GM23338 (cell line): ENCODE measurements at regions not wholly inside any gene's neighbourhood (a gene's known extent, or its start where the extent isn't known, plus 50 kb on each side); places are given as distances from the start of the nearest gene placed in this dataset.

Source experiments
- ATAC-seq: fragments of 200-7000 bp; cut with Tn5 transposase; 3 replicates; pipeline ENCODE4 v1.9.1; 2020
- DNase-seq: peaks from one replicate; pipeline ENCODE4 v3.0.0-alpha.2; 2015; ENCODE audit warnings: low spot score
- H2AFZ ChIP-seq: fragments of 200-600 bp; sonication (generic); 2 replicates; pipeline ENCODE4 v1.8.0; 2016; ENCODE audit warnings: antibody characterized with exemption, mild to moderate bottlenecking, moderate library complexity
- H3F3A ChIP-seq: fragments of 200-600 bp; sonication (generic); replicated peaks from 2 replicates; pipeline ENCODE4 v1.8.0; 2017; ENCODE audit warnings: antibody characterized with exemption, mixed run types, low read depth
- H3K27ac ChIP-seq: fragments of 200-600 bp; sonication (generic); 2 replicates; pipeline ENCODE4 v1.6.1; 2016; ENCODE audit warnings: low read depth
- H3K27me3 ChIP-seq: fragments of 200-600 bp; sonication (generic); 2 replicates; pipeline ENCODE4 v1.8.0; 2016; ENCODE audit warnings: mild to moderate bottlenecking, mixed run types, moderate library complexity; ENCODE audit not compliant: insufficient read depth
- H3K36me3 ChIP-seq: fragments of 200-600 bp; sonication (generic); 2 replicates; pipeline ENCODE4 v1.8.0; 2016; ENCODE audit warnings: mild to moderate bottlenecking; ENCODE audit not compliant: insufficient read depth
- H3K4me1 ChIP-seq: fragments of 200-600 bp; sonication (generic); 2 replicates; pipeline ENCODE4 v1.8.0; 2016; ENCODE audit warnings: mild to moderate bottlenecking, moderate library complexity; ENCODE audit not compliant: insufficient read depth
- H3K4me2 ChIP-seq: fragments of 200-600 bp; sonication (generic); 2 replicates; pipeline ENCODE4 v1.7.1; 2017; ENCODE audit warnings: mixed run types
- H3K4me3 ChIP-seq: fragments of 200-600 bp; sonication (generic); 2 replicates; pipeline ENCODE4 v1.6.1; 2016; ENCODE audit warnings: mixed run types
- H3K79me2 ChIP-seq: fragments of 200-600 bp; sonication (generic); replicated peaks from 2 replicates; pipeline ENCODE4 v1.8.0; 2017; ENCODE audit warnings: mild to moderate bottlenecking; ENCODE audit not compliant: insufficient read depth
- H3K9me2 ChIP-seq: fragments of 200-600 bp; sonication (generic); 2 replicates; pipeline ENCODE4 v1.8.0; 2017; ENCODE audit not compliant: insufficient read depth
- H4K20me1 ChIP-seq: fragments of 200-600 bp; sonication (generic); replicated peaks from 2 replicates; pipeline ENCODE4 v1.8.0; 2017; ENCODE audit warnings: mild to moderate bottlenecking; ENCODE audit not compliant: insufficient read depth
- H3K27ac Mint-ChIP-seq: 2 replicates; pipeline ENCODE4 v1.8.0; 2020; ENCODE audit warnings: inconsistent platforms, mild to moderate bottlenecking, moderate library complexity, mixed read lengths
- H3K27me3 Mint-ChIP-seq: 3 replicates; pipeline ENCODE4 v1.8.0; 2022; ENCODE audit warnings: low read depth, mild to moderate bottlenecking, moderate library complexity, mixed read lengths, inconsistent platforms; ENCODE audit not compliant: insufficient read depth, poor library complexity
- H3K36me3 Mint-ChIP-seq: 3 replicates; pipeline ENCODE4 v1.8.0; 2021; ENCODE audit warnings: low read depth, mild to moderate bottlenecking, inconsistent platforms, moderate library complexity, mixed read lengths
- H3K4me1 Mint-ChIP-seq: 3 replicates; pipeline ENCODE4 v1.8.0; 2020; ENCODE audit warnings: mild to moderate bottlenecking, inconsistent platforms, mixed read lengths
- H3K4me3 Mint-ChIP-seq: 3 replicates; pipeline ENCODE4 v1.8.0; 2021; ENCODE audit warnings: moderate library complexity, mild to moderate bottlenecking, inconsistent platforms, mixed read lengths
- H3K9me3 Mint-ChIP-seq: 3 replicates; pipeline ENCODE4 v1.8.0; 2020; ENCODE audit warnings: moderate library complexity, mild to moderate bottlenecking, inconsistent platforms, mixed read lengths
- CREB1 ChIP-seq: fragments of 250-450 bp; sonication (Bioruptor Pico); IDR thresholded peaks from 2 replicates; pipeline ENCODE4 v1.5.0; 2020; ENCODE audit warnings: low read depth, mild to moderate bottlenecking, moderate library complexity
- JUNB ChIP-seq: IDR thresholded peaks from one replicate; pipeline ENCODE4 v1.6.1; 2016; ENCODE audit warnings: antibody characterized with exemption; ENCODE audit not compliant: unreplicated experiment
- NANOG ChIP-seq: IDR thresholded peaks from 2 replicates; pipeline ENCODE4 v1.6.1; 2016; ENCODE audit warnings: antibody characterized with exemption, borderline replicate concordance
- POLR2AphosphoS5 ChIP-seq: IDR thresholded peaks from 2 replicates; pipeline ENCODE4 v1.6.1; 2016; ENCODE audit warnings: antibody characterized with exemption, low read depth
- ZNF462 ChIP-seq: fragments of 250-450 bp; sonication (Bioruptor Pico); IDR thresholded peaks from 2 replicates; pipeline ENCODE4 v1.5.0; 2020; ENCODE audit warnings: mild to moderate bottlenecking, moderate library complexity
- TF ChIP-seq, protein P1 (sequence below): IDR thresholded peaks from one replicate; pipeline ENCODE4 v1.6.1; 2018; ENCODE audit warnings: antibody characterized with exemption; ENCODE audit not compliant: unreplicated experiment

GRCh38 chr12:87608321-87608720 is 420.9 kb downstream of the C12orf50 start (continued):
- no peak for TF ChIP-seq POLR2AphosphoS5

- H3K27me3 Mint-ChIP-seq, result no peaks in the 10 kb centered on the region
- Histone ChIP-seq H3K4me3 (no peak overlapping the region), H3K27me3 (no peaks in the 10 kb centered on the region), H4K20me1 (no peaks in the 10 kb centered on the region), H2AFZ (no peak overlapping the region), H3K36me3 (no peaks in the 10 kb centered on the region), H3K9me2 (peaks cover 4% of the 10 kb centered on the region; the same call in 1 of the 2 replicates), H3K4me2 (no peak overlapping the region), H3K27ac (no peak overlapping the region), H3K79me2 (no peaks in the 10 kb centered on the region), H3F3A (no peaks in the 10 kb centered on the region), H3K4me1 (peaks cover under 1% of the 10 kb centered on the region)
- no peak overlapping the region for H3K4me3 Mint-ChIP-seq
- TF ChIP-seq NANOG (no peak), CREB1 (CRISPR knock-in tag) (no peak), JUNB (no peak)
- peaks cover 3% of the 10 kb centered on the region; the same call in 1 of the 3 replicates for H3K4me1 Mint-ChIP-seq
- DNase-seq (no peak), ATAC-seq (no peak)
- no peak overlapping the region for H3K27ac Mint-ChIP-seq
- H3K36me3 Mint-ChIP-seq, result no peaks in the 10 kb centered on the region
- no peaks in the 10 kb centered on the region for H3K9me3 Mint-ChIP-seq
Measured at GRCh38 chr12:87603727-87604126, 425.5 kb downstream of the C12orf50 start.

- Histone ChIP-seq H3K4me3 (no peak overlapping the region), H3K4me1 (no peaks in the 10 kb centered on the region), H3K9me2 (no peaks in the 10 kb centered on the region), H3K27me3 (no peaks in the 10 kb centered on the region), H3F3A (no peaks in the 10 kb centered on the region), H3K36me3 (no peaks in the 10 kb centered on the region), H3K27ac (no peak overlapping the region), H3K4me2 (no peak overlapping the region), H4K20me1 (no peaks in the 10 kb centered on the region), H3K79me2 (no peaks in the 10 kb centered on the region), H2AFZ (no peak overlapping the region)
- Mint-ChIP-seq H3K27ac (no peak overlapping the region), H3K9me3 (no peaks in the 10 kb centered on the region), H3K27me3 (no peaks in the 10 kb centered on the region), H3K4me1 (no peaks in the 10 kb centered on the region), H3K36me3 (no peaks in the 10 kb centered on the region), H3K4me3 (no peak overlapping the region)
- no peak for ATAC-seq
- TF ChIP-seq, protein P1, sequence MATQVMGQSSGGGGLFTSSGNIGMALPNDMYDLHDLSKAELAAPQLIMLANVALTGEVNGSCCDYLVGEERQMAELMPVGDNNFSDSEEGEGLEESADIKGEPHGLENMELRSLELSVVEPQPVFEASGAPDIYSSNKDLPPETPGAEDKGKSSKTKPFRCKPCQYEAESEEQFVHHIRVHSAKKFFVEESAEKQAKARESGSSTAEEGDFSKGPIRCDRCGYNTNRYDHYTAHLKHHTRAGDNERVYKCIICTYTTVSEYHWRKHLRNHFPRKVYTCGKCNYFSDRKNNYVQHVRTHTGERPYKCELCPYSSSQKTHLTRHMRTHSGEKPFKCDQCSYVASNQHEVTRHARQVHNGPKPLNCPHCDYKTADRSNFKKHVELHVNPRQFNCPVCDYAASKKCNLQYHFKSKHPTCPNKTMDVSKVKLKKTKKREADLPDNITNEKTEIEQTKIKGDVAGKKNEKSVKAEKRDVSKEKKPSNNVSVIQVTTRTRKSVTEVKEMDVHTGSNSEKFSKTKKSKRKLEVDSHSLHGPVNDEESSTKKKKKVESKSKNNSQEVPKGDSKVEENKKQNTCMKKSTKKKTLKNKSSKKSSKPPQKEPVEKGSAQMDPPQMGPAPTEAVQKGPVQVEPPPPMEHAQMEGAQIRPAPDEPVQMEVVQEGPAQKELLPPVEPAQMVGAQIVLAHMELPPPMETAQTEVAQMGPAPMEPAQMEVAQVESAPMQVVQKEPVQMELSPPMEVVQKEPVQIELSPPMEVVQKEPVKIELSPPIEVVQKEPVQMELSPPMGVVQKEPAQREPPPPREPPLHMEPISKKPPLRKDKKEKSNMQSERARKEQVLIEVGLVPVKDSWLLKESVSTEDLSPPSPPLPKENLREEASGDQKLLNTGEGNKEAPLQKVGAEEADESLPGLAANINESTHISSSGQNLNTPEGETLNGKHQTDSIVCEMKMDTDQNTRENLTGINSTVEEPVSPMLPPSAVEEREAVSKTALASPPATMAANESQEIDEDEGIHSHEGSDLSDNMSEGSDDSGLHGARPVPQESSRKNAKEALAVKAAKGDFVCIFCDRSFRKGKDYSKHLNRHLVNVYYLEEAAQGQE, result no peak
- TF ChIP-seq CREB1 (CRISPR knock-in tag), result no peak
- no peak for TF ChIP-seq ZNF462 (CRISPR knock-in tag)
- no peak for TF ChIP-seq JUNB
- TF ChIP-seq NANOG, result no peak
- no peak for TF ChIP-seq POLR2AphosphoS5
- DNase-seq, result no peak
Measured at GRCh38 chr12:87599459-87599858, 429.7 kb downstream of the C12orf50 start.
